Osteocyte (in vitro differentiated cells): ENCODE measurements at regions not wholly inside any gene's neighbourhood (a gene's known extent, or its start where the extent isn't known, plus 50 kb on each side); places are given as distances from the start of the nearest gene placed in this dataset.

Experiments
- DNase-seq: peaks from one replicate; pipeline ENCODE4 v3.0.0; 2021; ENCODE audit warnings: mixed read lengths; ENCODE audit not compliant: unreplicated experiment; ENCODE audit errors: extremely low spot score
- H3K27ac Mint-ChIP-seq: one replicate; pipeline ENCODE4 v1.8.0; 2021; ENCODE audit warnings: mild to moderate bottlenecking, mixed read lengths; ENCODE audit not compliant: unreplicated experiment
- H3K27me3 Mint-ChIP-seq: one replicate; pipeline ENCODE4 v1.8.0; 2021; ENCODE audit warnings: mixed read lengths; ENCODE audit not compliant: unreplicated experiment
- H3K36me3 Mint-ChIP-seq: one replicate; pipeline ENCODE4 v1.8.0; 2021; ENCODE audit warnings: mixed read lengths; ENCODE audit not compliant: unreplicated experiment
- H3K4me1 Mint-ChIP-seq: one replicate; pipeline ENCODE4 v1.8.0; 2021; ENCODE audit warnings: mixed read lengths; ENCODE audit not compliant: unreplicated experiment
- H3K4me3 Mint-ChIP-seq: one replicate; pipeline ENCODE4 v1.8.0; 2021; ENCODE audit warnings: mild to moderate bottlenecking, moderate library complexity, mixed read lengths; ENCODE audit not compliant: unreplicated experiment
- H3K9me3 Mint-ChIP-seq: one replicate; pipeline ENCODE4 v1.8.0; 2021; ENCODE audit warnings: mixed read lengths; ENCODE audit not compliant: unreplicated experiment
- CTCF ChIP-seq: fragments of 200-600 bp; sonication (generic); IDR thresholded peaks from 2 replicates; pipeline ENCODE4 v1.5.0; 2021; ENCODE audit warnings: antibody characterized with exemption, mild to moderate bottlenecking, moderate library complexity

DNA sequence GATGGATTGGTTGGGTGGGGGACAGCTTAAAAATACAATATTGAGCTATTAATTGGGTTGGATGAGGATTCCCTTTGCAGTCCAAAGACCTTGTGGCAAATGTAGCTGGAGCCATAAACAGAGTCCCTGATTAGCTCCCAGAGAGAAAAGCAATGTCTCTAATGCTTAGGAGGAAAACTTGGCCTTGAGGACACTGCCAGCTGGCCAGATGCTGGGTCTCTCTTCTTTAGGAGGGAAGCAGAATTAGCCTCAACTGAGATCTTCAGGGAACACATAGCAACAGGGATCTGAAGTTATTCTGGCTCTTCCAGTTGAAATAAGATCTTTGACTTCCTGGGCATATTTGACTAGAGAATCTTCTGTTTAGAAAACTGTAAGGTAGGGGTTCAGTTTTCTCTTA lies 121.7 kb upstream of the WWC1 start:
- TF ChIP-seq CTCF: no peak
- Mint-ChIP-seq H3K4me3 (no peak overlapping the region), H3K9me3 (no peaks in the 10 kb centered on the region), H3K36me3 (no peaks in the 10 kb centered on the region), H3K4me1 (no peaks in the 10 kb centered on the region), H3K27me3 (peaks cover 7% of the 10 kb centered on the region), H3K27ac (no peak overlapping the region)
- no peak for DNase-seq

DNA sequence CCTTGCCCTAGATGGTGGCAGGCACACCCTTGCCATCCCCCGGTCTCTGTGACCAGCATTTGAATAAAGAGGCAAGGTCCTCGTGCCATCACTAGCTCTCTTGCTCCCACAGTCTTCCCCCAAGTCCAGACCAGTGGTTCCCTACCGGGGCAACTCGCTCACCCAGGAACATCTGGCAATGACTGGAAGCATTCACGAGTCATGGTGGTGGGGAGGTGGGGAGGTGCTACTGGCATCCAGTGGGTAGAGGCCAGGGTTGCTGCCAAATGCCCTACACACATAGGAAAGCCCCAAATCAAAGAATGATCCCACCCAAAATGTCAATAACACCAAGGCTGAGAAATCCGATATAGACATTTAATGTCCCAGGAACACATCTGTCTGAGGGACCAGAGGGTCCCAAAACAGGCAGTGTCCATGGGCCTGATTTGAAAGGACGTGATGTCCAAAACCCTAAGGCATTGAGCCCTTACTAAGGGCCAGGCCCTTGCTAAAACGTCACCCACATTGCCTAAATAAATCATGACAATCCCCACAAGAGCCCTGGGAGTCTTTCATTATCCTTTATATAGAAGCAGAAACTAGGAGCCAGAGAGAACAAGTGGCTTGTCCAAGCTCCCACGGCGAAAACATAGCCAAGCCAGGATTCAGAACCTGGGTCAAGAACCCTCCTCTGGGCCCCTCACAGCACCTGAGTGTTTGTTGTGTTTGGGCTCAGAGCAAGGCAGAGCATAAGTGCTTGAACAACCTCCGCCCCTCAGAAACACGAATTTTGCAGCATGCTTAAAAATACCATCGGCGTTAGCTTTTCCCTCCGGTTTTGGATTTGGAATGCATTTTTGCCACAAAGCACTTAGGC lies 119.3 kb upstream of the WWC1 start:
- no peak overlapping the region for H3K4me3 Mint-ChIP-seq
- DNase-seq: no peak
- no peaks in the 10 kb centered on the region for H3K36me3 Mint-ChIP-seq
- no peaks in the 10 kb centered on the region for H3K9me3 Mint-ChIP-seq
- no peaks in the 10 kb centered on the region for H3K4me1 Mint-ChIP-seq
- no peak for TF ChIP-seq CTCF
- H3K27ac Mint-ChIP-seq: no peak overlapping the region
- no peaks in the 10 kb centered on the region for H3K27me3 Mint-ChIP-seq

DNA sequence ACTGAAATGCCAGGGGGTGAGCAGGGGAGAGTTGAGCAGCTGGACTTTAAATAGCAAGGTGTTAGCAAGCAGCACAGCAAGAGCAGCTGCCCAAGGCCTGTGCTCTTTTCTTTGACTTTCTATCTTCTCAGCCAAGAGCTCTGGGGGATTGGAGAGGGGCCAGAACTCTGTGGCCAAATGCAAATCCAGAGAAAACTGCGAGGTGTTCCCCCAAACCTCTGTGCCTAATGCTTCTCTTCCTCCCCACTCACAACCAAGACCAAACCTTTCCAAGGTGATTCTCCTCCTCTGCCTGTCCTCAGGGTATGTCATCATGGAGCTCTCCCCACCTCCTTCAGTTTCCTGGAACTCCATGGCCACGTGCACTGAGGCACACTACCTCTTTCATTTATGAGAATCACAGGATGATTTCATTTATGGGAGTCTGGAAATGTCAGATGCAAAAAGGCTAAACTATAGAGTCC lies 118.7 kb upstream of the WWC1 start:
- Mint-ChIP-seq H3K36me3 (no peaks in the 10 kb centered on the region), H3K9me3 (no peaks in the 10 kb centered on the region), H3K27me3 (no peaks in the 10 kb centered on the region), H3K4me1 (peaks cover under 1% of the 10 kb centered on the region), H3K4me3 (no peak overlapping the region), H3K27ac (no peak overlapping the region)
- DNase-seq: no peak
- no peak for TF ChIP-seq CTCF

DNA sequence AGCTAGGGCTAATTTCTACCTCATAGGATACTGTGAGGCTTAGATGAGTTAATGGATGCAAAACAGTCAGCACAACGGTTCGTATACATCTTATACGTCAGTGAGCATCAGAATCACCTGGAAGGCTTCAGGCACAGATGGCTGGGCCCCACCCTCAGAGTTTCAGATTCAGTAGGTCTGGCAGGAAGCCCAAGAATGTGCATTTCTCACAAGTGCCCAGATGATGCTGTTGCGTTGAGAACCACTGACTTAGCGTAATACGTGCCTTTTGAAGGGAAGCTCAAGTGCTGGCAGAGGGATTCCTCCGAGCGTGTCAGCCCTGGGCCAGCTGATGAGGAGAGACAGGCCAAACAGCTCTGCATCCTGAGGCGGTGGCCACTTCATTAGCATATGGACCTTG lies 117.1 kb upstream of the WWC1 start:
- Mint-ChIP-seq H3K27me3 (no peaks in the 10 kb centered on the region), H3K4me3 (no peak overlapping the region), H3K36me3 (no peaks in the 10 kb centered on the region), H3K4me1 (peaks cover 5% of the 10 kb centered on the region), H3K27ac (no peak overlapping the region), H3K9me3 (no peaks in the 10 kb centered on the region)
- TF ChIP-seq CTCF: no peak
- no peak for DNase-seq

DNA sequence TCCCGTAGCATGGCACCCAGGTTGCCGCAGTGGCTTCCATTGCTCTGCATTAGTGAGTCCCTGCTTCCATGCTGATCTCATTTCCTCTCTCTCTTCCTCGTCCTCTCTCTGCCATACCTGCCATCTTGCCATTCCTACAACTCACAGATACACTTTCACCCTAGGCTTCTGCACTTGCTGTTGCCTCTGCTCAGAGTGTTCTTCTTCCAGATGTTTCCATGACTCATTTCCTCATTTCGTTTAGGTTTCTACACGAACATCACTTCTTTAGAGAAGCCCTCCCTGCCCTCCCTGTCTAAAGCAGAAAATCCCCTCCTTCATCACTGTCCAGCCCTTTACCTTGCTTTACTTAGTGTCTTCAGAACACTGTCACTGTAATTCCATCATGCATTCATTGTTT lies 115.2 kb upstream of the WWC1 start:
- no peak for TF ChIP-seq CTCF
- Mint-ChIP-seq H3K4me3 (no peak overlapping the region), H3K4me1 (peaks cover 5% of the 10 kb centered on the region)

More for the DNA sequence above, 115.2 kb upstream of the WWC1 start:
- Mint-ChIP-seq H3K36me3 (no peaks in the 10 kb centered on the region), H3K27ac (no peak overlapping the region), H3K9me3 (no peaks in the 10 kb centered on the region), H3K27me3 (no peaks in the 10 kb centered on the region)
- DNase-seq: no peak
